Erythroblast (primary cell): ENCODE measurements at regions not wholly inside any gene's neighbourhood (a gene's known extent, or its start where the extent isn't known, plus 50 kb on each side); places are given as distances from the start of the nearest gene placed in this dataset.

ENCODE experiments used
- GATA1 ChIP-seq: IDR thresholded peaks from 2 replicates; pipeline ENCODE4 v1.6.1; 2011; ENCODE audit warnings: low read depth, mild to moderate bottlenecking, control low read depth, low read length, moderate library complexity
- POLR2A ChIP-seq: IDR thresholded peaks from 2 replicates; pipeline ENCODE4 v1.6.1; 2011; ENCODE audit warnings: mild to moderate bottlenecking, low read length

DNA sequence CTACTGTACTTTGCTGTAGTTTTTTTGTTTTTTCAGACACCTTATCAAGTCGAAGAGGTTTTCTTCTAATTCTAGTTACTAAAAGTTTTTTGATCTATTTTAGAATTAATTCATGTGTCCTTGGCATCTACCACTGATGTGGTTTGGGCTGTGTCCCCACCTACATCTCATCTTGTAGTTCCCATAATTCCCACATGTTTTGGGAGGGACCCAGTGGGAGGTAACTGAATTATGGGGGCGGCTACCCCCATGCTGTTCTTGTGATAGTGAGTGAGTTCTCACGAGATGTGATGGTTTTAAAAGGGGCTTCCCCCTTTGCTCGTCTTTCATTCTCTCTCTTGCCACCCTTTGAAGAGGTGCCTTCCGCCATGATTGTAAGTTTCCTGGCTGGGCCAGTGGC, 154.6 kb upstream of the EEPD1 start:
- TF ChIP-seq POLR2A, result no peak
- TF ChIP-seq GATA1, result no peak
